ENCODE measurements at regions not wholly inside any gene's neighbourhood (a gene's known extent, or its start where the extent isn't known, plus 50 kb on each side); places are given as distances from the start of the nearest gene placed in this dataset.
"Not testable (repeated sequence)": the region's sequence is repeated elsewhere in the genome, so short reads cannot be mapped to it uniquely, and the experiment has no call there.

DNA sequence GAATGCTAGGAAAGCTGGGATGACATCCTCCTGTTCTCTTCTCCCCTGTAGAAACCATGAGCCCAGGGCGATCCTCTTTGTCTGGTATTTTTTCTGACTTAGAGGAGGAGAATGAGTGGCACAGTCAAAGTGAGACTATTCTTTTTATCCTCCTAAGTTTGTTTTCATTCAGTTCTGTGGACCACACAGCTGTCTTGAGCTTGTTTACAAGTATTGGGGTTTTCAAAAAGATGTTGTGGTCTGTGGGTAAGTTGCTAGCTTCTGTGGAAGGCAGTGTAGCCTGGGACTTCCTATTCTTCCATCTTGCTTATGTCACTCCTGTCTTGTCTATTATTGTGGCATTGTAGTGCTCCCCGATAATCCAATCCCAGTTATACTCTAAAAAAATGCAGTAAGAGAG, 223.0 kb downstream of the PAPSS1 start:
- TF ChIP-seq, protein P1, sequence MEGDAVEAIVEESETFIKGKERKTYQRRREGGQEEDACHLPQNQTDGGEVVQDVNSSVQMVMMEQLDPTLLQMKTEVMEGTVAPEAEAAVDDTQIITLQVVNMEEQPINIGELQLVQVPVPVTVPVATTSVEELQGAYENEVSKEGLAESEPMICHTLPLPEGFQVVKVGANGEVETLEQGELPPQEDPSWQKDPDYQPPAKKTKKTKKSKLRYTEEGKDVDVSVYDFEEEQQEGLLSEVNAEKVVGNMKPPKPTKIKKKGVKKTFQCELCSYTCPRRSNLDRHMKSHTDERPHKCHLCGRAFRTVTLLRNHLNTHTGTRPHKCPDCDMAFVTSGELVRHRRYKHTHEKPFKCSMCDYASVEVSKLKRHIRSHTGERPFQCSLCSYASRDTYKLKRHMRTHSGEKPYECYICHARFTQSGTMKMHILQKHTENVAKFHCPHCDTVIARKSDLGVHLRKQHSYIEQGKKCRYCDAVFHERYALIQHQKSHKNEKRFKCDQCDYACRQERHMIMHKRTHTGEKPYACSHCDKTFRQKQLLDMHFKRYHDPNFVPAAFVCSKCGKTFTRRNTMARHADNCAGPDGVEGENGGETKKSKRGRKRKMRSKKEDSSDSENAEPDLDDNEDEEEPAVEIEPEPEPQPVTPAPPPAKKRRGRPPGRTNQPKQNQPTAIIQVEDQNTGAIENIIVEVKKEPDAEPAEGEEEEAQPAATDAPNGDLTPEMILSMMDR (IDR thresholded peaks at IDR 0.05), result no peak
- ATAC-seq (ENCODE audit: low FRiP score) (no peak), DNase-seq (ENCODE audit: low spot score) (no peak)

DNA sequence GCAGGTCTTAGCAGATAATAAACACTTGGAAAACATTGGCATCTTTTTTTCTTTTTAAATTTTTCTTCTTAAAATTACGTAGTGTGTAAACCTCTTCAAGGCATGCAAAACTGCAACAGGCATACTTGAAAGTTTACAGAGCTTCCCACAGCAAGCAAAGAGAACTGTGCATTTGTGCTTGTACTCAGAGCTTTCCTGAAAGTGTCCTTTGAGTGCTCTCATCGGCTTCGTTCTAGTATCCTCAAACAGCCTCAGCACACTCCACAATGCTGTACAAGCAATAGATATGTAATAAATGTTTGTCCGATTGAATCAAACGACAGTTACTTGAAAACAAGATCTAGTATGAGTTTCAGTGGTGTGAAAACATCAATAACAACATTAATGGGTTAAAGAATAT, 227.5 kb downstream of the PAPSS1 start:
- ATAC-seq (ENCODE audit: low FRiP score) (no peak), DNase-seq (ENCODE audit: low spot score) (no peak)
- TF ChIP-seq, protein P1 (IDR thresholded peaks at IDR 0.05), result no peak

DNA sequence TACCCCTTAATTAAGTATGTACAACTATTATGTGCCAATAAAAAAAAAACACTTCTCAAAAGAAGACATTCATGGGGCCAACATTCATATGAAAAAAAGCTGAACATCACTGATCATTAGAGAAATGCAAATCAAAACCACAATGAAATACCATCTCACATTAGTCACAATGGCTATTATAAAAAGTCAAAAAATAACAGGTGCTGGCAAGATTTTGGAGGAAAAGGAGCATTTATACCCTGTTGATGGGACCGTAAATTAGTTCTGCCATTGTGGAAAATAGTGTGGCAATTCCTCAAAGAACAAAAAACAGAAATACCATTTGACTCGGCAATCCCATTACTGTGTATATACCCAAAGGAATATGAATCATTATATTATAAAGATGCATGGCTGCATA, 229.9 kb downstream of the PAPSS1 start:
- TF ChIP-seq, protein P1 (IDR thresholded peaks at IDR 0.05), result no peak
- DNase-seq (ENCODE audit: low spot score), result no peak
- ATAC-seq (ENCODE audit: low FRiP score), result no peak

DNA sequence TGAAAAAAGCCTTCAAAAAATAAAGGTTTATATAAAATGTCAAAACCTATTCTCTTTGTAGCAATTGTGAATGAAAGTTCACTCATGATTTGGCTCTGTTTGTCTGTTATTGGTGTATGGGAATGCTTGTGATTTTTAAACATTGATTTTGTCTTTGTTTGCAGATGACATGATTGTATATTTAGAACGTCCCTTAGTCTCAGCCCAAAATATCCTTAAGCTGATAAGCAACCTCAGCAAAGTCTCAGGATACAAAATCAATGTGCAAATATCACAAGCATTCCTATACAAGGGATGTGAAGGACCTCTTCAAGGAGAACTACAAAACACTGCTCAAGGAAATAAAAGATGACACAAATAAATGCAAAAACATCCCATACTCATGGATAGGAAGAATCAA, 236.4 kb downstream of the PAPSS1 start:
- DNase-seq (ENCODE audit: low spot score); ATAC-seq (ENCODE audit: low FRiP score): not testable (repeated sequence)

DNA sequence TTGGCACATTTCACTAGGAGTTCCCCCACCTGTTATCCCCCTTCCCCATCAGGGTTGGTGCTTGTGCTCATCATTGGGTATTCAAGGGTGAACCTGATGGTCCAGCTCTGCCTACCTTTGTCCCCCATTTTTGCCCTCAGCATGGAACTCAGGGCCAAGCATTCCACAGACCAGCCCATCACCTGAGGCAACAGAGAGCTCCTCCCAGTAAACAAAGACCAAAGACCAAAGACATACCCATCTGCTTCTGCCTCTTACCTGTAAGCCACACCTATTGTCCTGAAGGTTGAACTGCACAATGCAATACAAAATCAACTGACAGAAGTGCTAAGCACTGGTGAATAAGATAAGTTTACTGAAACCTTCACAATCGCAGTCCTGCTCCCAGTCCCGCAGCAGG, 237.5 kb downstream of the PAPSS1 start:
- TF ChIP-seq, protein P1 (IDR thresholded peaks at IDR 0.05), result no peak
- DNase-seq (ENCODE audit: low spot score) (no peak), ATAC-seq (ENCODE audit: low FRiP score) (no peak)

DNA sequence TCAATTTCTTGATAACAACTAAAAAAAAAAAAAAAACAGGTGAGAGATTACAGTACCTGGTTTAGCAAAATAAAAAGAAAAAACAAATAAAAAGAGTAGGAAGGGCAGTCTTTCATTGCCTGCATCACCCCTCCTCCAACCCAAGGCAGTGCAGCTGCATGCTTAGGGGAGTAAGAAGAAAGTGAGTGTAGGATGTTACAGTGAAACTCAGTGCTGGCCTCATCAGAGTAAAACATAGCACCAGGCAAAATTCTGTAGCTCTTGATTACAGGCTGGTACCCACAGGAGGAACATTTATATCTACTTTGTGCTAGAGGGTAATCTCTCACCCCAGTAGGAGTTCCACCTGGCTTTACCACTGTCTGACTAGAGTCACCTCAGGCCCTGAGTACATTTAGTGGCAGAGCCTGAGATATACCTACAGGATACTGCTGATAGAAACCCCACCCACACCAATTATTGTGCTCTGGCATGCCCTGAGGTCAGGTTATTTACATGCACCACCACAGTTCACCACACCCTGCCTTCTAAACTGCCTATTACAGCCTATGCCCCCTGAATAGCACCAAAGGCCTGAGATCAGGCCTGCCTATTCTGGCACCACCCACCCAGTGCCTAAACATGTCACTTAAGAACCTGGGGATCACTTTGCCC, 241.6 kb downstream of the PAPSS1 start:
- ATAC-seq (ENCODE audit: low FRiP score) (no peak), DNase-seq (ENCODE audit: low spot score) (no peak)
- TF ChIP-seq, protein P1 (IDR thresholded peaks at IDR 0.05), result no peak

DNA sequence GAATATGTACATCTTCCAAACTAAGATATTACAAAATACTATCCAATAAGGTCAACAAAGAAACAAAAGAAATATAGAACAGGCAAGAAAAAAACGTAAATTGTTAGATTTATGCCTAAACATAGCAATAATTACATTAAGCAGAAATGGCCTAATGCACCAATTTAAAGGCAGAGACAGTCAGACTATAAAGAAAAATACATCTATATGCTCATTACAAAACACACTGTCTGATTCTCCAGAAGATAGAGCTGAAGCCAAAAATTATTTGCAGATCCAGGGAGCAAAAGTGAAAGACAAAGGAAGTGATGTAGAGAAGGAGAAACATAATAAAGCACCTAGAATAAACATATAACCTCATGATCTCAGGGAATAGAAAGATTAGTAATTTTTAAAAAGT, 246.9 kb downstream of the PAPSS1 start:
- TF ChIP-seq, protein P1 (IDR thresholded peaks at IDR 0.05), result no peak
- no peak for ATAC-seq (ENCODE audit: low FRiP score)

More for the DNA sequence above, 246.9 kb downstream of the PAPSS1 start:
- no peak for DNase-seq (ENCODE audit: low spot score)
